22Rv1 (cell line): ENCODE measurements at regions not wholly inside any gene's neighbourhood (a gene's known extent, or its start where the extent isn't known, plus 50 kb on each side); places are given as distances from the start of the nearest gene placed in this dataset.

Experiments used
- H3K27ac ChIP-seq: fragments of 450-650 bp; 2 replicates; pipeline ENCODE4 v1.5.1; 2017
- CTCF ChIP-seq: fragments of 450-650 bp; IDR thresholded peaks from 2 replicates; pipeline ENCODE4 v1.5.1; 2017; ENCODE audit warnings: mild to moderate bottlenecking
- ZFX ChIP-seq: fragments of 450-650 bp; IDR thresholded peaks from 2 replicates; pipeline ENCODE4 v1.6.1; 2017; ENCODE audit warnings: antibody characterized with exemption, borderline replicate concordance

- no peak overlapping the region for H3K27ac ChIP-seq
- TF ChIP-seq CTCF, result no peak
- no peak for TF ChIP-seq ZFX
These were observed 91.5 kb upstream of the NALF2 start for GRCh38 chrX:69412661-69413060.

GRCh38 chrX:69398881-69399280 lies 105.2 kb upstream of the NALF2 start:
- no peak overlapping the region for H3K27ac ChIP-seq
- no peak for TF ChIP-seq ZFX
- TF ChIP-seq CTCF, result no peak

- no peak for TF ChIP-seq CTCF
- no peak overlapping the region for H3K27ac ChIP-seq
These were observed 107.2 kb upstream of the NALF2 start for GRCh38 chrX:69396916-69397315.

- no peak for TF ChIP-seq CTCF
- no peak for TF ChIP-seq ZFX
- H3K27ac ChIP-seq, result no peak overlapping the region
These were observed 108.8 kb upstream of the NALF2 start for GRCh38 chrX:69395306-69395705.

- TF ChIP-seq CTCF (no peak), ZFX (no peak)
- no peak overlapping the region for H3K27ac ChIP-seq
These were observed 115.0 kb upstream of the NALF2 start for GRCh38 chrX:69389101-69389501.

GRCh38 chrX:69388526-69388925 lies 115.6 kb upstream of the NALF2 start:
- H3K27ac ChIP-seq, result no peak overlapping the region
- TF ChIP-seq ZFX (no peak), CTCF (no peak)

- TF ChIP-seq ZFX, result no peak
- TF ChIP-seq CTCF, result peak; percentile 75
- no peak overlapping the region for H3K27ac ChIP-seq
These were observed 116.3 kb upstream of the NALF2 start for GRCh38 chrX:69387567-69388487.
